ENCODE measurements at regions not wholly inside any gene's neighbourhood (a gene's known extent, or its start where the extent isn't known, plus 50 kb on each side); places are given as distances from the start of the nearest gene placed in this dataset.

- intact Hi-C loops (cut with DNase I) = no loop called here
- Histone ChIP-seq H3K27me3 (no peaks in the 10 kb centered on the region), H3K9me3 (no peaks in the 10 kb centered on the region), H3K4me1 (no peaks in the 10 kb centered on the region), H3K27ac (replicated peaks in 1 of 4) (no peak overlapping the region), H3K36me3 (no peaks in the 10 kb centered on the region), H3K4me3 (no peak overlapping the region)
- 89% methylated on average over 13 of the region's 13 CpGs for WGBS
- TF ChIP-seq POLR2AphosphoS5 (IDR thresholded peaks at IDR 0.05) (no peak), POLR2A (IDR thresholded peaks at IDR 0.05; ENCODE audit: low read depth) (no peak), EP300 (IDR thresholded peaks at IDR 0.05) (no peak)
- TF ChIP-seq, protein P1, sequence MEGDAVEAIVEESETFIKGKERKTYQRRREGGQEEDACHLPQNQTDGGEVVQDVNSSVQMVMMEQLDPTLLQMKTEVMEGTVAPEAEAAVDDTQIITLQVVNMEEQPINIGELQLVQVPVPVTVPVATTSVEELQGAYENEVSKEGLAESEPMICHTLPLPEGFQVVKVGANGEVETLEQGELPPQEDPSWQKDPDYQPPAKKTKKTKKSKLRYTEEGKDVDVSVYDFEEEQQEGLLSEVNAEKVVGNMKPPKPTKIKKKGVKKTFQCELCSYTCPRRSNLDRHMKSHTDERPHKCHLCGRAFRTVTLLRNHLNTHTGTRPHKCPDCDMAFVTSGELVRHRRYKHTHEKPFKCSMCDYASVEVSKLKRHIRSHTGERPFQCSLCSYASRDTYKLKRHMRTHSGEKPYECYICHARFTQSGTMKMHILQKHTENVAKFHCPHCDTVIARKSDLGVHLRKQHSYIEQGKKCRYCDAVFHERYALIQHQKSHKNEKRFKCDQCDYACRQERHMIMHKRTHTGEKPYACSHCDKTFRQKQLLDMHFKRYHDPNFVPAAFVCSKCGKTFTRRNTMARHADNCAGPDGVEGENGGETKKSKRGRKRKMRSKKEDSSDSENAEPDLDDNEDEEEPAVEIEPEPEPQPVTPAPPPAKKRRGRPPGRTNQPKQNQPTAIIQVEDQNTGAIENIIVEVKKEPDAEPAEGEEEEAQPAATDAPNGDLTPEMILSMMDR (IDR thresholded peaks at IDR 0.05) = no peak
- DNase-seq (ENCODE audit: extremely low spot score) = no peak
These were observed 2747.1 kb downstream of the PCDH7 start for GRCh38 chr4:33467291-33467690.

GRCh38 chr4:33470805-33471204 is 2750.6 kb downstream of the PCDH7 start:
- 91% methylated on average over 2 of the region's 4 CpGs for WGBS
- Histone ChIP-seq H3K27ac (replicated peaks in 1 of 4) (no peak overlapping the region), H3K27me3 (no peaks in the 10 kb centered on the region), H3K4me1 (no peaks in the 10 kb centered on the region), H3K36me3 (no peaks in the 10 kb centered on the region), H3K9me3 (no peaks in the 10 kb centered on the region), H3K4me3 (no peak overlapping the region)
- intact Hi-C loops (cut with DNase I) = no loop called here
- TF ChIP-seq POLR2A (IDR thresholded peaks at IDR 0.05; ENCODE audit: low read depth) = no peak
- TF ChIP-seq POLR2AphosphoS5 (IDR thresholded peaks at IDR 0.05) = no peak
- TF ChIP-seq, protein P1 (IDR thresholded peaks at IDR 0.05) = no peak
- no peak for TF ChIP-seq EP300 (IDR thresholded peaks at IDR 0.05)
- no peak for DNase-seq (ENCODE audit: extremely low spot score)

DNA sequence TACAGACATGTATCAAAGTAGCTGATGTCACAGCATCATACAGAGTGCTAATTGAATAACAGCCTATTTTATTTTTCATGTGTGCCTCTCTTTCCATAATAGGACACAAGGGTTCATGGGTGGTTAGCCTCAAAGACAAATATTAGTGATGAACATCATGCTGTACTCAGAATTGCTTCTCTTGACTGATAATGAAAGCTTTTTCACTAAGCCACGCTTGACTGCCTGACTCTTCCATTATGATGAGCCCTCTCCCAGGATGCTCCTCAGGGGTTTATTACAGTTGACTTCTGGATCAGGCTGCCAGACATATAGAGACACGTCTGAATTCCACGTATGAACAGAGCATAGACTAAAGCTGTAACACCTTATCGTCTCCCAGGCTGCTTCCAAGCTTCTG is 2757.5 kb downstream of the PCDH7 start:
- H3K4me3 ChIP-seq = no peak overlapping the region
- no peaks in the 10 kb centered on the region for H3K4me1 ChIP-seq
- no peaks in the 10 kb centered on the region for H3K36me3 ChIP-seq
- no peaks in the 10 kb centered on the region for H3K9me3 ChIP-seq
- no peak for DNase-seq (ENCODE audit: extremely low spot score)
- WGBS = 73% methylated on average over 4 of the region's 4 CpGs
- TF ChIP-seq POLR2AphosphoS5 (IDR thresholded peaks at IDR 0.05) (no peak), POLR2A (IDR thresholded peaks at IDR 0.05; ENCODE audit: low read depth) (no peak), EP300 (IDR thresholded peaks at IDR 0.05) (no peak)
- TF ChIP-seq, protein P1 (IDR thresholded peaks at IDR 0.05) = no peak
- intact Hi-C loops (cut with DNase I) = no loop called here
- H3K27me3 ChIP-seq = no peaks in the 10 kb centered on the region
- no peak overlapping the region for H3K27ac ChIP-seq (replicated peaks in 1 of 4)

GRCh38 chr4:33482773-33483172 is 2761.5 kb downstream of the ARAP2 start:
- whole genome bisulfite sequencing = 57% methylated on average over 1 of the region's 1 CpG
- H3K27me3 ChIP-seq = no peaks in the 10 kb centered on the region
- no peak overlapping the region for H3K4me3 ChIP-seq
- intact Hi-C loops (cut with DNase I) = no loop called here
- H3K4me1 ChIP-seq = no peaks in the 10 kb centered on the region
- no peak overlapping the region for H3K27ac ChIP-seq (replicated peaks in 1 of 4)
- no peak for DNase-seq (ENCODE audit: extremely low spot score)
- H3K9me3 ChIP-seq = no peaks in the 10 kb centered on the region
- no peak for TF ChIP-seq POLR2A (IDR thresholded peaks at IDR 0.05; ENCODE audit: low read depth)
- TF ChIP-seq POLR2AphosphoS5 (IDR thresholded peaks at IDR 0.05) = no peak
- TF ChIP-seq, protein P1 (IDR thresholded peaks at IDR 0.05) = no peak
- no peak for TF ChIP-seq EP300 (IDR thresholded peaks at IDR 0.05)
- H3K36me3 ChIP-seq = no peaks in the 10 kb centered on the region

DNA sequence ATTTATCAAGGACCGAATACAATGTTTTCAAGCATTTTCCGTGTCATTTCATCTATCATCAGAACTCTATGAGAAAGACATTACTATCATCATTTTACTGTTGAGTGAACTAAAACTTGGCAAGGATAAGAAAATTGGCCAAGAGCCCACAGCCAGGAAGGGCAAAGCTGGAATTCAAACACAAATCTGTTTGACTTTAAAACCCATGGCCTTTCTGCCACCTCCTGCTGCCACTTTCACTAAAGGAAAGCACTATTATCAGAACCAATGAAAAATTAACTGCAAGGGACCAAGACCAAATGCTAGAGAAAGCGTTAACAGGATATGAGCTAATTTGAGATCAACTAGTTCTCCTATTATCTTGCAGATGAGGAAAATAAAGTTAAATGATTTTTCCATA is 2759.2 kb downstream of the ARAP2 start:
- no peak overlapping the region for H3K27ac ChIP-seq (replicated peaks in 1 of 4)
- H3K9me3 ChIP-seq = no peaks in the 10 kb centered on the region
- intact Hi-C loops (cut with DNase I) = no loop called here
- no peaks in the 10 kb centered on the region for H3K27me3 ChIP-seq
- DNase-seq (ENCODE audit: extremely low spot score) = no peak
- H3K4me1 ChIP-seq = no peaks in the 10 kb centered on the region
- TF ChIP-seq, protein P1 (IDR thresholded peaks at IDR 0.05) = no peak
- TF ChIP-seq POLR2AphosphoS5 (IDR thresholded peaks at IDR 0.05) (no peak), EP300 (IDR thresholded peaks at IDR 0.05) (no peak), POLR2A (IDR thresholded peaks at IDR 0.05; ENCODE audit: low read depth) (no peak)
- no peaks in the 10 kb centered on the region for H3K36me3 ChIP-seq
- no peak overlapping the region for H3K4me3 ChIP-seq
- WGBS = 60% methylated on average over 3 of the region's 3 CpGs
